GM13977 (cell line): ENCODE measurements at regions not wholly inside any gene's neighbourhood (a gene's known extent, or its start where the extent isn't known, plus 50 kb on each side); places are given as distances from the start of the nearest gene placed in this dataset.

Source experiments
- DNase-seq: peaks from one replicate; pipeline ENCODE4 v3.0.0; 2012; ENCODE audit warnings: low spot score
- CTCF ChIP-seq: IDR thresholded peaks from 2 replicates; pipeline ENCODE4 v1.5.1; 2012; ENCODE audit warnings: mild to moderate bottlenecking, control low read depth; ENCODE audit not compliant: insufficient read depth; ENCODE audit errors: extremely low read depth, missing control alignments
- in situ Hi-C: fragments of 300-500 bp; cut with MboI; formaldehyde crosslinking; loops from one replicate; pipeline ENCODE4 v1.12.0; 2022; ENCODE audit warnings: low sequenced_read_pairs, low pct_unique_long_range_greater_than_20kb, mixed read lengths, inconsistent platforms; ENCODE audit not compliant: unreplicated experiment

DNA sequence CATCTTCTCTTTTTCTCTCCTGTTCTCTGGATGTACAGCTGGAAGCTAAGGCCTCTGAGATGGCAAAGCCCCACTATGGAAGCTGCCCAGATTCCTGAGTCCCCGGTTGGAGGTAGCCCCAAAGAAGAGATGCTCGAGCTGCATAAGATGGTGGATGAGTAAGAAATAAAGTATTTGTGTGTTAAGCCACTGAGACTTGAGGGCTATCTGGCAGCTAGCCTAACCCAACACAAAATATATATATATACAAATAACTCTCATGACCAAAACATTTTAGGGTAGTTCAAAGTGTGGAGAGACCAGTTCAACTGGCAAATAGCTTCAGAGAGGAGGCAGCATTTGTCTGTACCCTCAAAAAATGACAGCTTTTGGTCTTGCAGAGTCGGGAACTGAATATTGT is 72.4 kb upstream of the PDE1C start:
- TF ChIP-seq CTCF, result no peak
- in situ Hi-C loops, result no loop called here
- DNase-seq, result no peak

GRCh38 chr7:32140210-32140939 is 70.2 kb upstream of the PDE1C start:
- DNase-seq, result no peak
- TF ChIP-seq CTCF, result no peak
- in situ Hi-C loops, result no loop called here

GRCh38 chr7:32137059-32137458 is 66.9 kb upstream of the PDE1C start:
- TF ChIP-seq CTCF, result no peak
- in situ Hi-C loops, result no loop called here
- no peak for DNase-seq

DNA sequence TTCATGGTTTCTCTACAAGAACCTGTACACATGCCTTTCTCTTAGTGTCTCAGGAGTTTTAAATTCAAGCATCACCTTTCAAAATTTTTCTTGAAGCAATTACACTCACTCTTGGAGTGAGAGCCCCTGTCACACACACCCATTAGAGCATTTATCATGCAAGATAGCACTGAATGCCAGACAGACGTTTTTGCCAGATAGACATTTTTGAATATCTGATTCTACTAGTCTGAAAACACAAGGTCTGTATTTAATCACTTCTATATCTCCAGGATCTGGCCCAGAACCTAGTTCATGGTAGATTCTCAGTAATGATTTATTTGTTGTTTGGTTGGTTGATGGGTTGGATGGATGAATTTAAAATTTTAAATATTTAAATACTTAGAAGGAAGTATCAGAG is 60.9 kb upstream of the PDE1C start:
- TF ChIP-seq CTCF, result no peak
- in situ Hi-C loops, result no loop called here
- no peak for DNase-seq

DNA sequence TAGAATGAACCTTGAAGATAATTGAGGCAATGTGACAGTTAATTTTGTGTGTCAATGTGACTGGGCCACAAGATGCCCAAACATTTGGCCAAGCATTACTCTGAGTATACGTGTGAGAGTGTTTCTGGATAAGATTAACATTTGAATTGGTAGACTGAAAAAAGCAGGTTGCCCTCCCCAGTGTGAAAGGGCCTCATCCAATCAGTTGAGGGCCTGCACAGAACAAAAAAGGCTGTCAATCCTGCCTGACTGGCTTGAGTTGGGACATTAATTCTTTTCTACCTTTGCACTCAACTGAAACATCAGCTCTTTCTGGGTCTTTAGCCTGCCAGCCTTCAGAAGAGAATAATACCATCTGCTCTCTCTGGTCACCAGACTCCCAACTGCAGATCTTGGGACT is 56.6 kb upstream of the PDE1C start:
- TF ChIP-seq CTCF, result no peak
- in situ Hi-C loops, result no loop called here
- DNase-seq, result no peak
